ENCODE measurements at regions not wholly inside any gene's neighbourhood (a gene's known extent, or its start where the extent isn't known, plus 50 kb on each side); places are given as distances from the start of the nearest gene placed in this dataset.

GRCh38 chr14:41120402-41120801 lies 486.3 kb upstream of the LRFN5 start:
- no peak overlapping the region for H2AFZ ChIP-seq (ENCODE audit: low read length)
- intact Hi-C loops (cut with micrococcal nuclease): loop anchor here (5.0 kb wide), 1 partner anchor 103 kb away; no protein-coding TSS in a partner anchor
- CTCF ChIA-PET: no interaction called here
- no peaks in the 10 kb centered on the region for H3K9me2 ChIP-seq (replicated peaks; ENCODE audit: low read length)
- H3K79me2 ChIP-seq (ENCODE audit: low read length): no peaks in the 10 kb centered on the region
- H3K4me1 ChIP-seq (ENCODE audit: insufficient read depth, low read length): no peaks in the 10 kb centered on the region
- H3F3A ChIP-seq (ENCODE audit: low read length, unreplicated experiment): no peaks in the 10 kb centered on the region
- BruUV-seq (replicated peaks): no TSS peak
- H3K36me3 ChIP-seq (ENCODE audit: low read depth, low read length): no peaks in the 10 kb centered on the region
- DNase-seq (no peak), ATAC-seq (no peak)
- POLR2A ChIA-PET (ENCODE audit: unreplicated experiment): no interaction called here
- no peaks in the 10 kb centered on the region for H3K9me3 ChIP-seq (ENCODE audit: low read length)
- H3K9ac ChIP-seq (ENCODE audit: low read length): no peak overlapping the region
- no peak overlapping the region for H3K4me3 ChIP-seq (ENCODE audit: low read length)
- H3K27me3 ChIP-seq (ENCODE audit: low read length): no peaks in the 10 kb centered on the region
- no peaks in the 10 kb centered on the region for H4K20me1 ChIP-seq (ENCODE audit: low read length)
- TF ChIP-seq EZH2phosphoT487 (IDR thresholded peaks at IDR 0.05; ENCODE audit: borderline replicate concordance, low read length) (no peak), CTCF (conservative IDR thresholded peaks at IDR 0.05; ENCODE audit: low read depth, low read length) (no peak), EZH2 (IDR thresholded peaks at IDR 0.05; ENCODE audit: low read length, unreplicated experiment) (no peak)
- H3K27ac ChIP-seq (ENCODE audit: low read length): no peak overlapping the region
- no peak overlapping the region for H3K4me2 ChIP-seq (ENCODE audit: low read length)

- no peak for ATAC-seq
- Histone ChIP-seq H3K9ac (ENCODE audit: low read length) (no peak overlapping the region), H3K9me2 (replicated peaks; ENCODE audit: low read length) (no peaks in the 10 kb centered on the region), H2AFZ (ENCODE audit: low read length) (no peak overlapping the region), H3K27me3 (ENCODE audit: low read length) (no peaks in the 10 kb centered on the region), H3K79me2 (ENCODE audit: low read length) (no peaks in the 10 kb centered on the region), H3K9me3 (ENCODE audit: low read length) (no peaks in the 10 kb centered on the region), H3F3A (ENCODE audit: low read length, unreplicated experiment) (no peaks in the 10 kb centered on the region), H3K4me3 (ENCODE audit: low read length) (no peak overlapping the region), H3K36me3 (ENCODE audit: low read depth, low read length) (no peaks in the 10 kb centered on the region), H4K20me1 (ENCODE audit: low read length) (no peaks in the 10 kb centered on the region), H3K4me2 (ENCODE audit: low read length) (no peak overlapping the region), H3K27ac (ENCODE audit: low read length) (no peak overlapping the region), H3K4me1 (ENCODE audit: insufficient read depth, low read length) (no peaks in the 10 kb centered on the region)
- ChIA-PET CTCF (no interaction called here), POLR2A (ENCODE audit: unreplicated experiment) (no interaction called here)
- no peak for TF ChIP-seq EZH2 (IDR thresholded peaks at IDR 0.05; ENCODE audit: low read length, unreplicated experiment)
- no peak for TF ChIP-seq CTCF (conservative IDR thresholded peaks at IDR 0.05; ENCODE audit: low read depth, low read length)
- no peak for TF ChIP-seq EZH2phosphoT487 (IDR thresholded peaks at IDR 0.05; ENCODE audit: borderline replicate concordance, low read length)
- intact Hi-C loops (cut with micrococcal nuclease): no loop called here
- DNase-seq: no peak
- BruUV-seq (replicated peaks): no TSS peak
Observed at GRCh38 chr14:41096131-41096530, 510.5 kb upstream of the LRFN5 start.

GRCh38 chr14:41087056-41087455 lies 519.6 kb upstream of the LRFN5 start:
- Histone ChIP-seq H3K79me2 (ENCODE audit: low read length) (no peaks in the 10 kb centered on the region), H3K4me2 (ENCODE audit: low read length) (no peak overlapping the region), H3F3A (ENCODE audit: low read length, unreplicated experiment) (no peaks in the 10 kb centered on the region), H3K27ac (ENCODE audit: low read length) (no peak overlapping the region), H3K4me3 (ENCODE audit: low read length) (no peak overlapping the region), H3K9me2 (replicated peaks; ENCODE audit: low read length) (no peaks in the 10 kb centered on the region), H4K20me1 (ENCODE audit: low read length) (no peaks in the 10 kb centered on the region), H3K4me1 (ENCODE audit: insufficient read depth, low read length) (no peaks in the 10 kb centered on the region), H3K9me3 (ENCODE audit: low read length) (no peaks in the 10 kb centered on the region), H2AFZ (ENCODE audit: low read length) (no peak overlapping the region), H3K36me3 (ENCODE audit: low read depth, low read length) (no peaks in the 10 kb centered on the region), H3K27me3 (ENCODE audit: low read length) (no peaks in the 10 kb centered on the region), H3K9ac (ENCODE audit: low read length) (no peak overlapping the region)
- DNase-seq (no peak), ATAC-seq (no peak)
- no TSS peak for BruUV-seq (replicated peaks)
- no peak for TF ChIP-seq EZH2 (IDR thresholded peaks at IDR 0.05; ENCODE audit: low read length, unreplicated experiment)
- no peak for TF ChIP-seq EZH2phosphoT487 (IDR thresholded peaks at IDR 0.05; ENCODE audit: borderline replicate concordance, low read length)
- no peak for TF ChIP-seq CTCF (conservative IDR thresholded peaks at IDR 0.05; ENCODE audit: low read depth, low read length)
- intact Hi-C loops (cut with micrococcal nuclease): no loop called here
- POLR2A ChIA-PET (ENCODE audit: unreplicated experiment): no interaction called here
- CTCF ChIA-PET: no interaction called here
